CD1c-positive myeloid dendritic cell (primary cell): ENCODE measurements at regions not wholly inside any gene's neighbourhood (a gene's known extent, or its start where the extent isn't known, plus 50 kb on each side); places are given as distances from the start of the nearest gene placed in this dataset.
"Not testable (repeated sequence)": the region's sequence is repeated elsewhere in the genome, so short reads cannot be mapped to it uniquely, and the experiment has no call there.

Source experiments
- DNase-seq: peaks from one replicate; pipeline ENCODE4 v3.0.0-alpha.2; 2016; ENCODE audit errors: extremely low spot score

DNA sequence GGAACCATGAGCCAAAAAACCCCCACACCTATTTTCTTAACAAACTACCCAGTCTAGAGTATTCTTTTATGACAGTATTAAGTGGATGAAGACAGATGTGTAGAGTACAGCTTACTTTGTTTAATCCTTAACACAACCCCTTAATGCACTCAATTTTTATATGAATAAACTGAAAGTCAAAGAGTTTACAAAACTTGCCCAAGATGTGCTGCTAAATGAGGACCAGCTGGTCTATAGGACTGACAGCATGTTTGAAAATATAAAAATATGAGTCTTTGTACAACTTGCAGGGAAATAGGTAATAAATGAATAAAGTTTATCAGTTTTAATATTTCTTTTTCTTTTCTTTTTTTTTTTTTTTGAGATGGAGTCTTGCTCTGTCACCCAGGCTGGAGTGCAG lies 102.3 kb downstream of the ZFY start:
- DNase-seq, result no peak

- DNase-seq, result no peak
These were observed 105.2 kb downstream of the ZFY start for GRCh38 chrY:3040415-3040814.

GRCh38 chrY:3041985-3042384 lies 106.8 kb downstream of the ZFY start:
- DNase-seq, result no peak

DNA sequence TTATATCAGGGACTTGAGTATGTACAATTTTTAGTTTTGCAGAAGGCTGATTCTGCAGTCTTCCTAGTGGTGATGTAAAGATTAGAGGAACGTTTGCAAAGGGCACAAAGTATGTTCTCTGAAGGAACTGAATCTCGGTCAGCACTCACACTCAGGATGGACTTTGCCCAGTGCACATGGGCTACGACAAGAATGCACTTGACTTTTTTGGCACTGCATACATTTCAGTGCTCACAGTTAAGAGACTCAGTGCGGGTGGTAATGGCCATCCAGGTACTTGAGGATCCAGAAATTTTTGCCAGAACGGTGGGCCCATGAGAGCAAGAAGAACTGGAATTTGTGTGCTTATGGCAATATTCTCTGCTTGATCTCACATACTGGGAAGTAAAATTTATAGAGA lies 107.7 kb downstream of the ZFY start:
- DNase-seq, result no peak

GRCh38 chrY:3045048-3045447 lies 109.9 kb downstream of the ZFY start:
- no peak for DNase-seq

DNA sequence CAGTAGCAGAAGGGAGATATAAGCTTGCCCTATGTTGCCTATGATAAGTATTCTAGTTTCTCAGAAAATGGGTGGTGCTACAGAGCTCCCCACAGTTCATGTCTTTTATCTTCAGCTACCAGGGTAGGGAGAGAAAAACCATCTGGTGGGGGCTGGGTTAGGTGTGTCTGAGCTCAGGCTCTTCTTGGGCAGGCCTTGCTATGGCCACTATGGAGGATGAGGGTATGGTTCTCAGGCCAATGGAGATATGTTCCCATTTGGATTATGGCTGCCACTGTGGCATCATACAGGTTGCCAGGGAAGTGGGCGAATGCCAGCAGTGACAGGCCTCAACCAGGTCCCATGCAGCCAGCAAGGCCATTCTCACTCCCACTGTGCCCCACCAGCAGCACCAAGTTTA lies 120.3 kb downstream of the ZFY start:
- DNase-seq, result not testable (repeated sequence)

DNA sequence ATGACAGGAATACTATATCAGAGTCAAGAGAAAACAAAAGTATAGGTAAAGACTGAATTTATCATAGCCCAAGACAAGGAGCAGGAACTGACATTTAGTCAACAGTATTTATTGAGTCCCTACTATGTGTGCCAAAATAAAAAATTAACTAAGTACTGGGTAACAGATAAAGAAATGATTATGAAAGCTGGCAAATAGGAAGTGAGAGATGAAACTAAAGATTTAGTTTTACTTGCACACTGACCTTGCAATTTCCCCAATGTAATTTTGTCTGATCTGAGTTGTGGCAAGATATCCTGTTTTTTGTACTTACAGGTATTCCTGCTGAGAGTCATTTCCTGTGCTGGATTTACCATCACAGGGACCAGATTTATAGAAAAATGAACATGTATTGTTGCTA lies 123.2 kb downstream of the ZFY start:
- DNase-seq, result not testable (repeated sequence)

GRCh38 chrY:3060671-3061070 lies 125.5 kb downstream of the ZFY start:
- DNase-seq, result not testable (repeated sequence)

- not testable (repeated sequence) for DNase-seq
These were observed 153.0 kb downstream of the ZFY start for GRCh38 chrY:3088149-3088548.

GRCh38 chrY:3108674-3109073 lies 173.5 kb downstream of the ZFY start:
- DNase-seq, result not testable (repeated sequence)

GRCh38 chrY:3120234-3120633 lies 185.1 kb downstream of the ZFY start:
- not testable (repeated sequence) for DNase-seq

DNA sequence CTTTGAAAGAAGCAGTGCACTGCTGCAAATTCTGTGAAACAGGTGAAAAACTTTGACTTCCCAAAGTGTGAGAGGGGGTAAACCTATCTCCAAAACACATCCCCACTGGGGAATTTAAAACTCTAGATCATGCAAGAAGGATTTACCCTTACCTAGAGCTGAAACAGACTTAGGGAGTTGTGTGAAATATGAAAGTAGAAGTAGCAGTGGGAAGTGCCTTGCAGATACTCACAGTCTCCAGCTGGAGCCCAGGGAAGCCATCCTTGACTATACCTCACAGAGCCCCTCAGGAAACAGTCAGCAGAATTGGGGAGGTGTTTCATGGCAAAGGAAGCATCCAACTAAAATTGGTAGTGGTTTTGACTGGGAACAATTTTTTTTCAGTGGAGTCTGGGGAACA lies 185.5 kb downstream of the ZFY start:
- not testable (repeated sequence) for DNase-seq

DNA sequence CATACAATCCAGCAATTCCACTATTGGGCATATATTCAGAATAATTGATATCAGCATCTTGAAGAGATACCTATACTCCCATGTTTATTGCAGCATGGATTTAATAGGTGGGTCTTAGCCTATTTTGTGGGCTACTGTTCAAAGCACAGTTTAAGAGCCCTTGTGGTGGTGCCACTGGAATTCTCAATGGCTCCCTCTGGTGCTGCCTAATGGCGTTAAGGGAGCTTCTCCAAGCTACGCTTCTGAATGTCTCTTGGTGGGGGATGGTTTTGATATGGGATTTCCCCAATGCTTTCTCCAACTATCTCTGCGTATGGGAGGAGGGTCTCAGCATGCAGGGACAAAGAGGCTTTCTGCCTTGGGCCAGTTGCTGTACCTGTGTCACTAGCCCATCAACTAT lies 188.3 kb downstream of the ZFY start:
- DNase-seq, result not testable (repeated sequence)

DNA sequence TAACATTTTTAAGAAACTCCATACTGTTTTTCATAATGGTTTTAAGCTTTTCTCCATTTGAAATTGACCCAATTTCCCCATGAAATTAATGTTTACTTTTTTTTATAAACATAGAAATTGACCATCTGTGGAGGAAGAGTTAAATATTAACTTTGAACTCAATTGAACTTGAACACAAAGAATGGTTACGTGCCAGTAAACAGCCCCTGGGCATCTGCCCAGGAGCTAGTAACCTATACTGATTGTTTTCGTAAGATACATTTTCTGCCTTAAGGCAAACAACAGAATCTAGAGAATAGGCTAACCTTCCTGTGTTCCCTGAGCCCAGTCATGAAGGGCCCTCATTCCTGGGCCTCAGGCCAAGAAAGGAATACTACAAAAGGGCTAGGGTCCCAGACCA lies 235.9 kb downstream of the ZFY start:
- not testable (repeated sequence) for DNase-seq

DNA sequence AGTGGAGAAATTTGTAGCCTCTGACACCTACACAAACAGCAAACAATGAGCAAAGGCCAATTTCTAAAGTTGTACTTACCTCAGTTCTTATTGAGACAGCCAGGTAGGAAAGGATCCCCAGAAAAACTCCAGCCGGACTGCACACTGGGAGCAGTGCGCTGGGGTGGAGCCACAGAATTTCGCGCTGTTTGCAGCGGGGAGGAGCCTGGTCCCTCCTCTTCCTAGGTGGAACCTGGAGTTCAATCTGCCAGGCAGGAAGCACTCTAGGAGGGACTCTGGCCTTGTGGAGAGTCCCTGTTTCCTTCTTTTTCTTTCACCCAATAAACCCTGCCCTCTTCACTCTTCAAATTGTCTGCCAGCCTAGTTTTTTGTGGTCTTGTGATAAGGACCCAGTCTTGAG lies 259.9 kb downstream of the ZFY start:
- not testable (repeated sequence) for DNase-seq

DNA sequence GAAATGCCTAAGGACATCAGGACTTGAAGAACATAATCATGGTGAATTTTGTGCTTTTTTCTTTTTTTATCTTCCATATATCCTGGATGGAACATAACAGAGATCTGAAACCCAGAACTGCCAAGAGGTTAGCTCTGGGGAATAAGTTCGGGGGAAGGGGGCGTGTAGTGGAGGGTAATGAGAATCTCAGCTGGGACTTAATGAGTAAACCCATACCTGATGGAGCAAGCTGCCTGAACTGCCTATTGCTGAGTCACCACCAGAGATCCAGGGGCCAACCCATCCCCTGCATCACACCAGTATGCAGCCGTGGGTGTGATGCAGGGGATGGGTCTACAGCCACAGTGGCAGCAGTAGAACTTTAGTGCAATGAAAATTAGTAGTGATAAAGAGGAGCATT lies 267.1 kb downstream of the ZFY start:
- not testable (repeated sequence) for DNase-seq

GRCh38 chrY:3206733-3207132 lies 271.6 kb downstream of the ZFY start:
- DNase-seq, result not testable (repeated sequence)

GRCh38 chrY:3213183-3213582 lies 278.0 kb downstream of the ZFY start:
- not testable (repeated sequence) for DNase-seq

- DNase-seq, result not testable (repeated sequence)
These were observed 283.0 kb downstream of the ZFY start for GRCh38 chrY:3218134-3218533.

DNA sequence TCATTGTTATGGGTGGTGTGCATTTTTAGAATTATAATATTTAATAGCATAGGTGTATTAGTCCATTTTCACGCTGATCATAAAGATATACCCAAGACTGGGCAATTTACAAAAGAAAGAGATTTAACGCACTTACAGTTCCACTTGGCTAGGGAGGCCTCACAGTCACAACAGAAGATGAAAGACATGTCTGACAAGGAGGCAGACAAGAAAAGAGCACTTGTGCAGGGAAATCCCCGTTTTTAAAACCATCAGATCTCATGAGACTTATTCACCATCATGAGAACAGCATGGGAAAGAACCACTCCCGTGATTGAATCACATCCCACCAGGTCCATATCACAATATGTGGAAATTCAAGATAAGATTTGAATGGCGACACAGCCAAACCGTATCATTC lies 283.4 kb downstream of the ZFY start:
- not testable (repeated sequence) for DNase-seq

DNA sequence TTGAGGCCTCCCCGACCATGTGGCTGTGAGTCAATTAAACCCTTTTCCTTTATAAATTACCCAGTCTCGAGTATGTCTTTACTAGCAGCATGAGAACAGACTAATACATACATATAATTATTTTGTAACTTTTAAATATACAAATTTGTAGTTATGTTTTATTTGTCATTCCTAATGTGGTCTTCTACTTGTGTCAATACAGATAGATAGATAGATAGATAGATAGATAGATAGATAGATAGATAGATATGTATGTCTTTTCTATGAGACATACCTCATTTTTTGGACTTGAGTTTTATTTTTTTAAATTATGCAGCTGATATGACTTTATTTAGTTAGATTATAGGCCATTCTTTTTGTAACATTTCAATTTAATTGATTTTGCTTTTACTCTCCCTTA lies 316.0 kb upstream of the TGIF2LY start:
- not testable (repeated sequence) for DNase-seq

- DNase-seq, result not testable (repeated sequence)
These were observed 290.8 kb upstream of the TGIF2LY start for GRCh38 chrY:3288063-3288462.

DNA sequence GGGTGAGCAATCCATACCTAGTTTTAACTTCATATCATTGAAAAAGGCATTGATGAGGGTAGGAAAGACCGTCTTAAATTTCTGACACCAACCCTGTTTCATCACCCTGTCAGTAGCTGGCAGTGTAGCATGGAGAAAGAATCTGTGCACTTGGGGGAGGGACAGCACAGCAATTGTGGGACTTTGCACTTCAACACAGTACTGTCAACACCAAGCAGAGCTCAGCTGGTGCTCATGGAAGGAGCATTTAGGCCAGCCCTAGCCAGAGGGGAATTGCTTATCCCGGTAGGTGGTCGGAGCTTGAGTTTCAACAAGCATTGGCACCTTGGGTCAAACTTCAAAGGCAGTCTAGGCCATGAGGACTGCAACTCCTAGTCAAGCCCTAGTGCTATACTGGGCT lies 281.6 kb upstream of the TGIF2LY start:
- not testable (repeated sequence) for DNase-seq

GRCh38 chrY:3319988-3320387 lies 258.9 kb upstream of the TGIF2LY start:
- not testable (repeated sequence) for DNase-seq

GRCh38 chrY:3367535-3367934 lies 211.3 kb upstream of the TGIF2LY start:
- not testable (repeated sequence) for DNase-seq
